Epithelial cell of prostate (primary cell): ENCODE measurements at regions not wholly inside any gene's neighbourhood (a gene's known extent, or its start where the extent isn't known, plus 50 kb on each side); places are given as distances from the start of the nearest gene placed in this dataset.
"Not testable (repeated sequence)": the region's sequence is repeated elsewhere in the genome, so short reads cannot be mapped to it uniquely, and the experiment has no call there.

Experiments used
- DNase-seq: peaks from one replicate; pipeline ENCODE4 v3.0.0-alpha.2; 2011; ENCODE audit warnings: low read depth, low spot score
- H3K27ac ChIP-seq: fragments of 450-650 bp; 2 replicates; pipeline ENCODE4 v1.5.1; 2017; ENCODE audit warnings: mild to moderate bottlenecking

DNA sequence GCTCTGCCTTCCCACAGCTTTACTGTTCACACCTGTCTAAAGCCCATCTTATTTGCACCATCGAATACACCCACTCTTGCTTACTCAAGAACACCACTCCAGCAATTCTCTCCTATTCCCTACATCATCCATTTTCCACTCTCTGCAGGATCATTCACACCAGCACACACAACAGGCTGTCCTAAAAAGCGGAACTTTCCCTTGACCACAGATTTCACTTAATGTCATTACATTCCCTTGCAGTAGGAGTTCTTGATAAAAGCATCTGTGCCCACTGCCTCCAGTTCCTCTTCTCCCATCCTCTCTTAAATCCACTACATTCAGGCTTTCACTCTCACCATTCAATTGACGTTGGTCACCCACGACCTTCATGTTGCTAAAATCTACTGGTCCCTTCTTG, 103.0 kb upstream of the PABPC3 start:
- not testable (repeated sequence) for H3K27ac ChIP-seq, DNase-seq

DNA sequence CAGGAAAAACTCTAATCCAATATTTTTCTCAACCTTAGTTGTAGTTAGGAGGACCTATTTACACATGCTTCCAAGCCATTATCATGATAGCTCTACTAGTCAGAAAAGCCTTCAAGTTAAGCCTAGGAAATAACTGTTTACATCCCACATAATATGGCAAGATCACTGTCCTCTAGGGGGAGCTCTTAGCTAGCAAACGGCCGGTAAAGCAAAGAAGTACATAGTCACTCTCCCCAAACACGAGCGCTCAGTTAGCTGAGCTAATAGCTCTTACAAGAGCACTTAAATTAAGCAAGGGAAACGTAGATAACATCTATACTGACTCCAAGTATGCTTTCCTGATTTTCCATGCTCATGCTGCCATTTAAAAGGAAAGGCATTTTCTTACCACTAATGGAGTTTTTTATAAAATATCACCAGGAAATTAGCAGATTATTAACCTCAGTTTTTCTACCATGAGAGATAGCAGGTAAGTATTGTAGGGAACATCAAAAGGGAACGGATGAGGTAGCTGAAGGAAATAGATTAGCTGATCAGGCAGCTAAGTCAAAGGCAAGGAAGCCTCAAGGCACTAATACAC, 100.6 kb upstream of the PABPC3 start:
- peak; percentile 44 for DNase-seq
- no peak overlapping the region for H3K27ac ChIP-seq

DNA sequence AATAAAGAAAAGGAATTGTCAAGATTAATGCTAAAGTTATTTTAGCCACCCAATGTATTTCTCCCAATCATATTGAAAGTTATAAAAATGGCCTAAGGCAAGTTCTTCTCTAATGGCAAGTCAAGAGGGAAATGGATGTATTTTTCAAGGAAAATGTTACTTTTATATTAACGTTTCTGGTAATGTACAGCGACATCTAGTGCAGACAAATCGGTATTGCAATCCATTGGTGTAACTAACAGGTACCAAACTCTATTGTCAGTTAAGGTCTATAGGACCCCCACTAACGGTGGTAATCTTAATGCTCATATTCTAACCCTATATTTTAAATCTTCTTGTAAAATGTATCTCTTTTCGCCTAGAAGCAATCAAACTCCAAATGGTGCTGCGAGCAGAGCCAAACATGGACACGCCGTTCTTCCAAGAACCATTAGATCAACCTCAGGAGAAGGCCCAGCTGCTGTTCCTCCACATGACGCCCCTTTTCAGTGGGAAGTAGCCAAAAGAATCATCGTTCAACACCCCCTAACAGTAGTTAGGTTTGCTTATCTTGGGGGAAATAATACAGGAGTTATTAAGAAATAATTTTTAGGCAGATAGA, 98.5 kb upstream of the PABPC3 start:
- H3K27ac ChIP-seq, result no peak overlapping the region
- no peak for DNase-seq

DNA sequence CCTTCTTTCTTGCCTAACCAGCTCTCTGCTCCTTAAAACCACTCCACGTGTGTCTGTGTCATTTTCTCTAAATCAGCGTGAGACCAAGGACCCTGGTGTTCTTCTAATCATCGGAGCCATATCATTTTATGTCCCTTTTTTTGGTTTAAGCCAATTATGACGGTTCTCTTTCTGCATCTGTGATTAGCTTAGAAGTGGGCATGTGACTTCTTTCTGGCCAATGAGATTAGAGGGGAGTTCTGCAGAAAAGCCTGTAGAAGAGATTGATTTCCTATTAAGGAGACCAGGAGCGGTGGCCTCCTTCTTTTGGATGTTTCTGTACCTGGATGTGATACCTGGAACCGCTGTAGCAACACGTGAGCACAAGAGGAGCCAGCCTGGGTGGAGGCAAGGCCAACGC, 97.5 kb upstream of the PABPC3 start:
- DNase-seq, result no peak
- no peak overlapping the region for H3K27ac ChIP-seq

DNA sequence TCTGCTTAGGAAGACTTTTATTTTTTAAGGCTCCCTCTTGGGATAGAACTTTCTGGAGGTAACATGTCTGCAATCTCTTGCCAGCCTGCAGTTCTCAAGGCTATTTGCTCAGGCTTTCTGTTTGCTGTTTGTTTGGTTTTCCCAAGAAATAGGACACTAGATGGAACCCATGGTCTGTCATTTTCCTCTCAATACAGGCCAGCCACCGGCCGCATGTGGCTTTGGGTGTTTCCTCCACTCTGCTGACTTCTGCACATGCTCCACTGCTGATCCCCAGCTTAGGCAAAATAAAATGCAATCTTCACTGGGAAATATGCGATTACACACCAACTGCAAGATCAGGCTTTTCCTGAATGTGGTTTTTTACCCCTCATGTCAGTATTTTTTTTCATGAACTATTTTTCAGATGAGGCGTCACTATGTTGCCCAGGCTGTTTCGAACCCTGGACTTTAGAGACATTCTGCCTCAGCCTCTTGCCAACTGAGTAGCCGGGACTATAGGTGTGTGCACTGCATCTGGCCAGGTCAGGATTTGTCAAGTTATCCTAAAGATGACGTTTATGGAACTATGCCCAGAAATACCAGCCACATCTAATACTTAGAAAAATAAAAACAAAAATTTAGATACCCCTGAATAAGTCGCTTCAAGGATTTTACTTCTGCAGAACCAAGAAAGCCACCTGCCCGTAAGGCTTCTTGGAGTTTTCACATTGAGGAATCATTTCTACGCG, 94.3 kb upstream of the PABPC3 start:
- no peak for DNase-seq
- no peak overlapping the region for H3K27ac ChIP-seq

DNA sequence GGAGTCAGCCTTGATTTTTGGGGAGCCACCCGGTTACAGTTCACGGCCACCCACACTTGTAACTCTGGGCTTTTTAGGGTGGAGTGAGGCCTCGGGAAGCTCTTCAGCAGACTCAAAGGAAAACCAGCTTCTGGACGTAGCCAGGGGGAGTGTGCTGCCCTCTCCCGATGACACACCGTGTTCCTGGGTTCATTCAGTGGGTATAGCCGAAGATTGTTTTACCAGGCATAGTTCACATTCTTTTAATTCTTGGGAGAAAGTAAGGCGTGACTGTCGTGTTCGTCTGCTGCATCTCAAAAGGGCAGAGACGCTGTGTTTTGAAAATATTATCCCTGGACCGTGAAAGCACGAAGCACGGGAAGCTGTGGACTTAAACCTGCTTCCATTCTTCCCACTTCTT, 93.6 kb upstream of the PABPC3 start:
- not testable (repeated sequence) for H3K27ac ChIP-seq, DNase-seq

DNA sequence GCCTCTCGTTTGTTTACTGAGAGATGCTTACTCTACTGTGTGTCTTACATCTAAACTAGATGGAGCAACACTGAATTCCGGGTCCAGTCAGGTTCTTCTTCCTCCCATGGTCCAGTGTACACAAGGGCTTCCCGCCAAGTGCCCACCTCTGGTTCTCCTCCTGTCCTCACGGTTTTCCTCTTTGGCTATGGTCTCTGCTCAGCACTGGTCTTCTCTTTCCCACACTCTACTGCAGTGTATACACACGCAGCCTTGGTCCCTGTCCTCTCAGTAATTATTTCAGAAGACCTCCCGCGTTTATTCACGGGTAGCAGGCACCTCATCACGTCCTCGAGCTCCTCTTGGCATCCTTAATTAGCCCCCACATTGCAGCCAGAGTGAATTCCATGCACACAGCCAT, 91.4 kb upstream of the PABPC3 start:
- not testable (repeated sequence) for DNase-seq, H3K27ac ChIP-seq

DNA sequence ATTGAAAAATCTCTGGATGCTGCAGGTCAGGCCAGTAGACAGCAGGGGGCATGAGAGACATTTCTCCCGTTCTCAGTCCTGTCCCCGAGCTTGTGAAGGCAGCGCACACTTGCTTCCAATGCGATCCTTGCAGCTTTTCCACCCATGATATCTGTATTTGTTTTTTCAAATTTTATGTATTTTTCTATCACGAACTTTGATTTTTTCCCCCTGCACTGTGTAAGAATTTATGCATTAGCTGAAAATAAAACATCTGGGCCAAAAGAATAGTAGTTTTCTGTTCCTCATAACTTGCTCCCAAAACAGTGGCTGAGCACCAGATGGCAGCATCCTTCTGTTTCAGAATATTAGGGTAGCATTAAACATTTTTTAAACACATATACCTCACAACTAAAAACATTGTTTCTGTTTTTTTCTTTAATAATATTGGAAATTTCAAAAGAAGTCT, 90.9 kb upstream of the PABPC3 start:
- DNase-seq, H3K27ac ChIP-seq: not testable (repeated sequence)

DNA sequence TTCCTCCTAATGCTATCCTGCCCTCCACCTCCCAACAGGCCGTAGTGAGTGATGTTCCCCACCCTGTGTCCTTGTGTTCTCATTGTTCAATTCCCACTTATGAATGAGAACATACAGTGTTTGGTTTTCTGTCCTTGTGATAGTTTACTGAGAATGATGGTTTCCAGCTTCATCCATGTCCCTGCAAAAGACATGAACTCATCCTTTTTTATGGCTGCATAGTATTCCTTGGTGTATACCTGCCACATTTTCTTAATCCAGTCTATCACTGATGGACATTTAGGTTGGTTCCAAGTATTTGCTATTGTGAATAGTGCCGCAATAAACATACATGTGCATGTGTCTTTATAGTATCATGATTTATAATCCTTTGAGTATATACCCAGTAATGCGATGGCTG, 88.5 kb upstream of the PABPC3 start:
- not testable (repeated sequence) for H3K27ac ChIP-seq, DNase-seq

DNA sequence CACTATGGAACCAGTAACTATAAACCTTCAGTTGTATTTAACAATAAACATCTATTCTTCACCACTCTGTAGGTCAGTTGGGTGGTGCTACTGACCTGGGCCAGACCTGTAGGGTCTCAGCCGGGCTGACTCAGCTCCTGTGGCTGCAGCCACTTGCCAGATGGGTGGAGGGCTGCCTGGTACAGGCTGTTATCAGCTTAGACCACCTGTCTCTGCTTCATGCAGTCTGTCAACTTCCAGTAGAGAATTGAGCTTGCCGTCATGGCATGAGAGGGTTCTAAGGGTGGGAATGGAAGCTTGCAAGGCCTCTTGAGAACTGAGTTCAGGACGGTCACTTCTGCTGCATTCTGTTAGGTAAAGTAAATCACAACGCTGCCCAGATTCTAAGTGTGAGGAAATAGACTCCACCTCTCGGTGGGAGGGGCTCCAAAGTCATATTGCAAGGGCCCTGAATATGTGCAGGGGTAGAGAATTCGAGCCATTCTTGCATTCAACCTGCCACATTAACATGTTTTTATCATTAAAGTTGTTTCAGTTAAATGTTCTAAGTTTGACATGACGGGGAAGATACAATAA, 81.5 kb upstream of the PABPC3 start:
- not testable (repeated sequence) for H3K27ac ChIP-seq, DNase-seq

DNA sequence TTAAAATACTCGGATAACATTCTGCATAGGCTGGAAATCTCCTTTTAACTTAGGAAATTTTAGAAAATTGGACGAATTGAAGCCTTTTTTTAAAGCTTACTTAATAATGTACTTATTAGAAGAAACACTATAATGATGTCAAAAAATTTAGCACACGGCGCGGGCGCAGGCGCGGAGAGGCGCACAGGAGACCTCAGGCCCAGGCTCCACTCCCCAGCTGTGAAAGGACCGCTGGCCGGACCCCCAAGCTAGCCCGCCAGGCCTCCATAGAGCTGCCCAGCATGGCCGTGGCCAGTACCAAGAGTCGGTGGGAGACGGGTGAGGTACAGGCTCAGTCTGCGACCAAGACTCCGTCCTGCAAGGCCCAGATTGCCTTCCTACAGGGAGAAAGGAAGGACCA, 78.8 kb upstream of the PABPC3 start:
- DNase-seq, H3K27ac ChIP-seq: not testable (repeated sequence)

DNA sequence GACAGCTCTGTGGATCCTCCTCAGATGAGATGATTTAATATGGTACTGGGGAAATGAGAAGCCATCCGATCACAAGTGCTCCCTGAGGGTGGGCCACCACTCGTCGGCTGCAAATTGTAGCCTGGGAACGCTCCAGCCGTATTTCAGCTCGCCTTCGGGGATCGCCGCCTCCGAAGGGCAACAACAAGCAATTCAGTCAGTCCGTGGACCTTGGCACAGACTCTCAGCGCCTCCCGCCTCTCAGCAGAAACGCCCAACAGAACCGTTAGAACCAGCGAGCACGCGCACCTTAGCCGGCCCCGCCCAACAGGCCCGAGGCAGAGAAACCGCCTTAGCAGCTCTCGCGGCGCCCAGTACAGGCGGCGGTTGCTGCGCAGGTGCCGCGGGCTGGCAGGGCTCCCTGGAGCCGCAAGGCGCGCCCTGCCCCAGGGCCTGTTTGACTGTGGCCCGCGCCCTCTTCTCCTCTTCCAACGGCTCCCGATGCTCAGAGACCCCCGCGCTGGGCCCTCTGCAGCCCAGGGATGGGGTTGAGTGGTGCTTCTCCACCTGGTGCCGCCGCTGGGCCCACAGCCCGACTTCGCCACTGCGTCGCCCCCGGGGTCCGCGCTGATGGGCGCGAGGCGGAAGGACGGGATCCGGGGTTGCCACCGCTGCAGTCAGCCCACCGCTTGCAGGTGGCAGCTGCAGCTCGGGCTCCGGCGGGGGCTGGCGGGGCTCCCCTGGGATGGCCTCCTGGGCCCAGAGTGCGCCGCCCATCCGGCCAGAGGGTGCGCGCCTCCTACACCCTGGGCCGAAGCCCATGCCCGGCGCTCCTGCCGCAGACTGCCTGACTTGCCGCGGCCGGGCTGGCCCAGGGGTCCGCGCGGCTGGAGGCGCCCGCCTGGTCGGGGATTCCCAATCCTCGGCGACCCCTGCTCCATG, 77.9 kb upstream of the PABPC3 start:
- not testable (repeated sequence) for DNase-seq, H3K27ac ChIP-seq

DNA sequence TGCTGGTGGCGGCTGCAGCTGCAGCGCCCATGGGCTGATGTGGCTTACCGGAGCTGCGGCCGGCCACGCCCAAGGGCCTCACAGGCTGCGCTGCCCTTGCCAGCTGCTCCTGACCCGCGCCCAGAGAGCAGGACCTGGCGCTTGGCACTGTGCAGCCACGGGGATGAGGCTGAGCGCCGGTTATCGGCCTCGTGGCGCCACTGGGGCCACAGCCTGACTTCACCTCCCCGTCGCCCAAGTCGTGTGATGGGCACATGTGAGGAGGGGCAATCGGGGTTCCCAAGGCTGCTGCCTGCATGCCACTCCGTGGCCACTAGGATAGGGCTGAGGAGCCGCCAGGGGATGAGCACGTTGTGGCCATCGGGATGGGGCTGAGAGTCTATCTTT, 77.2 kb upstream of the PABPC3 start:
- no peak for DNase-seq
- no peak overlapping the region for H3K27ac ChIP-seq

DNA sequence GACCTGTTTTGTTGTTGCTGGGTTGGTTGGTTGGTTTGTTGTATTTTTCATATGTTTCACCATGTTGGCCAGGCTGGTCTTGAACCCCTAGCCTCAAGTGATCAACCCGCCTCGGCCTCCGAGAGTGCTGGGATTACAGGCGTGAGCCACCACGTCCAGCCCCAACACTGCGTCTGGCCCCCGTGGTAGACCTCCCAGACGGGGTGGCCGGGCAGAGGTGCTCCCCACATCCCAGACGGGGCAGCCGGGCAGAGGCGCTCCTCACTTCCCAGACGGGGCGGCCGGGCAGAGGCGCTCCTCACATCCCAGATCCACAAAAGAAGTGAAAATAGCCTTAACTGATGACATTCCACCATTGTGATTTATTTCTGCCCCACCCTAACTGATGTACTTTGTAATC, 76.2 kb upstream of the PABPC3 start:
- H3K27ac ChIP-seq, DNase-seq: not testable (repeated sequence)

DNA sequence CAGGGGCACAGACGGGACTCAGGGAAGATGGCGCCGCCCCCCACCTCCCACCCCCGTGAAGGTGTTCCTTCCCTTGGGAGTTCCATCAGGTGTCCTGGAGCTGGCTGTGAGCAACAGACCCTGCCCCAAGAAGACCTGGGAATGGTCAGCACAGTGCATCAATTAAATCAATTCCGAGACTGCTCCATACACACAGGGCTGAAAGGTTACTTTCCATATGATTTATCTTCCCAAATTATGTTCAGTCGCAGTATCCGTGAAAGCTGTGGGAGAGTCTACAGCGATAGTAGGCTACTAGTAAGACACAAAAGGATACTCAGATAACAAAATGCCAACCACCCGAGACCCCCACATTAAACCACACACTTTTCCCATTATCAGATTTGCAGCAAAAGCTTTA, 71.8 kb upstream of the PABPC3 start:
- no peak for DNase-seq
- H3K27ac ChIP-seq, result no peak overlapping the region

DNA sequence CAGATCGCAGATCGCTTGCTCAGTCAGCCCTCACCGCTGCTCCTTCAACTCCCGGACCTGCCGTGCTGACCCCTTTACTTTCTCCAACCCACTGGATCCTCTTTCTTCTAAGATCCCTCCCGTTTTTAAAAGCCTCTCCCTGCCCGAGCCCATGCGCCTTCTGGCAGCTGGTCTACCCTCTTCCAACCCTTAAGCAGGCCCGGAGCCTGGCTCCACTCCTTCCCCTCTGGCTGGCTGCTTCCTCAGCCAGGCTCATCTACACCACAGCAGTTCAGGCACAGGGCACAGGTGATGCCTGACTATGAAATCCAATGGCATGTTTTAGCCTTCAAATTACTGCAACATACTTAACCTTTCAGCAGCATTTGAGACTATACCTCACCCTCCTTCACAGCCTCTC, 63.8 kb upstream of the PABPC3 start:
- no peak for DNase-seq

DNA sequence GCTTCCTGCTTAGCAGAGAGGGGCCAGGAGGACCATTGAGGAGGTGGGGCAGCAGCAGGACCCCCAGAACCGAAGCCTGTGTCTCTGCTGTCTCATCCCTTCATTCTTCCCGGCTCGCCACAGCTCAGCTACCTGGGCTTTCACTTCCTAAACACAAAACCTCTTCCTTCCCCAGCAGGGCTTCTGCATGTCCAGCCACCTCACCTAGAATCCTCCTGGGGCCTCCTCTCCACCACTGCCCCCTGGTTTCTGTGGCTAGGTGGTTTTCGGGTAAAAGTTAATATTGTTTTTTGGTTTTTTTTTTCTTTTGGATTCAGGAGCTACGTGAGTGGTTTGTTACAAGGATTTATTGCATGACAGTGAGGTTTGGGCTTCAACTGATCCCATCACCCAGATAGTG, 61.8 kb upstream of the PABPC3 start:
- H3K27ac ChIP-seq, result no peak overlapping the region
- DNase-seq, result no peak

More for the DNA sequence above, 63.8 kb upstream of the PABPC3 start:
- no peak overlapping the region for H3K27ac ChIP-seq

DNA sequence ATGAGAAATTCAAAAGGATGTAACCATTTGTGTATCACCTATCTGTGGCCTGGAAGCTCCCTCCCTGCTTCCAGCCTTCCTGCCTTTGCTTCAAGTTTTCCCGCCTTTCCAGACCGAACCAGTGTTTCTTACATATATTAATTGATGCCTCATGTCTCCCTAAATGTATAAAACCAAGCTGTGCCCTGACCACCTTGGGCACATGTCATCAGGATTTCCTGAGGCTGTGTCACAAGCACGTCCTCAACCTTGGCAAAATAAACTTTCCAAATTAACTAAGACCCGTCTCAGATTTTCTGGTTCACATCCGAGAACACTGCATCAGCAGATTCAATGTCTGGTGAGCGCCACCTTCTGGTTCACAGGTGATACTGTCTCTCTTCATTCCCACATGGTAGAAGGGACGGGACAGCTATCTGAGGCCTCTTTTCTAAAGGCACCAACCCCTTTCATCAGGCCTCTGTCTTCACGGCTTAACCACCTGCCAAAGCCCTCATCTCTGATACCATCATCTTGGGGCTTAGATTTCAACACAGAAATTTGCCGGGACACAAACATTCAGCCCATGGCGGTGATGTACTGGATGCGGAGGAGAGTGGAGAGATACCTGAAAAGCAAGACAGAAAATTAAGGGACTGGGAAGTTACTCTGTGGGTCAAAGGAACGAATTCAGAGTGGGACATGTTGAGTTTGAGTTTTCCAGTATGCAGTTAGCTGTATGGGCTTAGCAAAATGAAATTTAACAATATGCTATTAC, 58.7 kb upstream of the PABPC3 start:
- DNase-seq, result no peak
- no peak overlapping the region for H3K27ac ChIP-seq

DNA sequence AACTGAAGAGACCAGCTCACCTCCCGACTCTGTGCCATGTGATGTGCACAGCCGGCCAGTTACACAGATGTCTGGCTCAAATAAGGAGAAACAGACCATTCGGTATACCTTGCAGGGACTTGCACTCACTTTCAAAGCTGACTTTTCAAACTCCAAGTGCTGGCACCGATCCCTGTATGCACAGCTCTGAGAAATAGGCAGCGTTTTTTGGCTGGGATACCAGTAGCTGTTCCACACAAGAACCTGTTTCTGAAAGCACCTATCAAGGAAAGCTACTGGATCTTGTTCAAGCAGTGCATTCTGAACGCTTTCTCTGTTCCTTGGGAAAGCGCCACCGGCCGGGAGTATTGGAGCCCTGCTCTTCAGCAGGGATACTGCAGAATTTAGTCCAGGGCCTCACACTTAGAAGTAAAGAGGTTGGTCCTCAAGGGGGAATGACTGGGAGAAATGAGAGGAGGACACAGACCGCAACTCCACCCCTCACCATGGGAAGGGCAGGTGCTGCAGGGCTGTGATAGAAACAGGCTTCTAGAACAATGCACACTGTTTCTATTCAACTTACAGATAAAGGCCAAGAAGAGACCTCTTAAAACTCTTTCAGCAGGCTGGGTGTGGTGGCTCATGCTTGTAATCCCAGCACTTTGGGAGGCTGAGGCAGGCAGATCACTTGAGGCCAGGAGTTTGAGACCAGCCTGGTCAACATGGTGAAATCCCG, 53.6 kb upstream of the PABPC3 start:
- DNase-seq, result no peak
- no peak overlapping the region for H3K27ac ChIP-seq
